Trophoblast cell (in vitro differentiated cells and primary cell): ENCODE measurements at regions not wholly inside any gene's neighbourhood (a gene's known extent, or its start where the extent isn't known, plus 50 kb on each side); places are given as distances from the start of the nearest gene placed in this dataset.
"Not testable (repeated sequence)": the region's sequence is repeated elsewhere in the genome, so short reads cannot be mapped to it uniquely, and the experiment has no call there.

Source experiments
- DNase-seq, 2 donors: peaks; one replicate each; pipeline ENCODE4 v3.0.0-alpha.2; 2016
- H2AFZ ChIP-seq: 2 replicates; pipeline ENCODE4 v1.6.1; 2013; ENCODE audit warnings: low read length, moderate library complexity, mild to moderate bottlenecking; ENCODE audit not compliant: insufficient read depth, poor library complexity
- H2AK5ac ChIP-seq: 2 replicates; pipeline ENCODE4 v1.6.1; 2013; ENCODE audit warnings: mild to moderate bottlenecking, low read length
- H2BK120ac ChIP-seq: 2 replicates; pipeline ENCODE4 v1.6.1; 2013; ENCODE audit warnings: low read length, mild to moderate bottlenecking, moderate library complexity; ENCODE audit not compliant: insufficient read depth, poor library complexity
- H2BK12ac ChIP-seq: 2 replicates; pipeline ENCODE4 v1.6.1; 2013; ENCODE audit warnings: mild to moderate bottlenecking, low read length, moderate library complexity
- H2BK5ac ChIP-seq: 2 replicates; pipeline ENCODE4 v1.6.1; 2013; ENCODE audit warnings: low read length, low read depth, moderate library complexity, mild to moderate bottlenecking; ENCODE audit not compliant: poor library complexity
- H3K14ac ChIP-seq: 2 replicates; pipeline ENCODE4 v1.6.1; 2013; ENCODE audit warnings: mild to moderate bottlenecking, low read length
- H3K18ac ChIP-seq: 2 replicates; pipeline ENCODE4 v1.6.1; 2013; ENCODE audit warnings: mild to moderate bottlenecking, low read length
- H3K23ac ChIP-seq: 2 replicates; pipeline ENCODE4 v1.6.1; 2013; ENCODE audit warnings: low read length
- H3K27ac ChIP-seq: 2 replicates; pipeline ENCODE4 v1.5.1; 2013; ENCODE audit warnings: low read depth, mild to moderate bottlenecking, inconsistent platforms, low read length, moderate library complexity
- H3K27me3 ChIP-seq: 2 replicates; pipeline ENCODE4 v1.6.1; 2013; ENCODE audit warnings: inconsistent platforms, mild to moderate bottlenecking, low read length, moderate library complexity; ENCODE audit not compliant: insufficient read depth
- H3K36me3 ChIP-seq, 2 experiments: 1 replicate in 1 of 2; 2 replicates in 1 of 2; pipeline ENCODE4 v1.6.1; 2013; ENCODE audit warnings: low read length in 2 of 2, mild to moderate bottlenecking in 2 of 2, moderate library complexity in 1 of 2; ENCODE audit not compliant: insufficient read depth in 2 of 2, control insufficient read depth in 1 of 2
- H3K4ac ChIP-seq: 2 replicates; pipeline ENCODE4 v1.6.1; 2013; ENCODE audit warnings: low read depth, mild to moderate bottlenecking, low read length, moderate library complexity
- H3K4me1 ChIP-seq, 2 experiments: 1 replicate in 1 of 2; 2 replicates in 1 of 2; pipeline ENCODE4 v1.6.1; 2013; ENCODE audit warnings: low read length in 2 of 2, mild to moderate bottlenecking in 2 of 2, moderate library complexity in 1 of 2; ENCODE audit not compliant: insufficient read depth in 2 of 2, control insufficient read depth in 1 of 2
- H3K4me2 ChIP-seq: 2 replicates; pipeline ENCODE4 v1.6.1; 2013; ENCODE audit warnings: inconsistent platforms, mild to moderate bottlenecking, low read length, moderate library complexity
- H3K4me3 ChIP-seq: 2 replicates; pipeline ENCODE4 v1.5.1; 2013; ENCODE audit warnings: mild to moderate bottlenecking, low read depth, low read length, inconsistent platforms
- H3K79me1 ChIP-seq: one replicate; pipeline ENCODE4 v1.6.1; 2013; ENCODE audit warnings: low read length
- H3K79me2 ChIP-seq: 2 replicates; pipeline ENCODE4 v1.6.1; 2013; ENCODE audit warnings: low read length, mild to moderate bottlenecking; ENCODE audit not compliant: control insufficient read depth, insufficient read depth, poor library complexity
- H3K9ac ChIP-seq: 2 replicates; pipeline ENCODE4 v1.6.1; 2013; ENCODE audit warnings: mild to moderate bottlenecking, low read length
- H3K9me3 ChIP-seq: 2 replicates; pipeline ENCODE4 v1.6.1; 2013; ENCODE audit warnings: low read depth, mild to moderate bottlenecking, control low read depth, inconsistent platforms, low read length; ENCODE audit not compliant: insufficient read depth
- H4K12ac ChIP-seq: 2 replicates; pipeline ENCODE4 v1.6.1; 2013; ENCODE audit warnings: low read depth, mild to moderate bottlenecking, low read length, moderate library complexity
- H4K8ac ChIP-seq: 2 replicates; pipeline ENCODE4 v1.6.1; 2013; ENCODE audit warnings: low read depth, mild to moderate bottlenecking, low read length, moderate library complexity
- H4K91ac ChIP-seq: one replicate; pipeline ENCODE4 v1.6.1; 2013; ENCODE audit warnings: low read depth, mild to moderate bottlenecking, low read length, moderate library complexity
- WGBS: extraction: QIAGEN DNeasy Blood & Tissue Kit; methylation state at CpG from one replicate; pipeline ENCODE4 v1.1.7; 2013; ENCODE audit warnings: missing lambda C conversion rate; ENCODE audit not compliant: insufficient read length, insufficient coverage; ENCODE audit errors: extremely low coverage; 5-methylcytosine and 5-hydroxymethylcytosine counted together

- no peak overlapping the region for H4K8ac ChIP-seq
- H2AFZ ChIP-seq, result no peak overlapping the region
These were observed 160.3 kb downstream of the CXXC4 start for GRCh38 chr4:104334410-104334809.

DNA sequence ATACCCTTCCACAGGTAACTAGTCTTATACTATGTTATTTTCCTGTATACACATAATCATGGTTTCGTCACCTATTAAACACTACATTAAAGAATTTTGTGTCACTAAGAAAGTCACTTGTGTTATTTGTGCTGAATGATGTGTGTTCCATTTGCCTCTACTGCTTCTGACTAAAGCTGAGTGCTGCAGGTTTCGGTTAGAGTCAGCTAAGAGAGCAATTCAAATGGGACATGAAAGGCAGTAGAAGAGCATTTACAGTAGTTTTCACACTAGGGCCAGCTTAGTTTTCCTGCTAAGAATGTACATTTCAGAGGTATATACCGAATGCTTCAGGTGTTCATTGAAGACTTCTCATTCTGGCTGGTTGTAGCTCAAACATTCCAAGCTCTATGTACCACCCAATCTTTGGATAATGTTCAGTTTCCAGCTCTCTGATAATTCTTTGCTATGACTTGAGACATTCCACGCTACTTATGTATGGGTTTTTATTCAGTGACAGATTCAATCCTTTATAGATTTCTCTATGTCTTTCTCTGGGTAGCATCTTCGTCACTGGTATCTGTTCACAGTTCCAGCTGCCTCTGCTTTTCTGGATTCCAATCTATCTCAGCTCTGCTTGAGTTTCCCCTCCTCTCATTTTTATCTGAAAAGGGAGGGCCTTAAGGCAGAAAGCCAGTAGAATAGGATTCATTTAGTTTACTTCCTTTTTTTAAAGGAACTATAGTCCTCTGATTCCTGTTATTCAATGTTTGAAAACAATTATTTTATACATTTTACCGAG, 164.4 kb downstream of the CXXC4 start:
- Histone ChIP-seq H3K4me3 (no peak overlapping the region), H3K79me1 (no peaks in the 10 kb centered on the region), H2AK5ac (no peak overlapping the region), H3K4ac (no peak overlapping the region), H3K27ac (no peak overlapping the region), H4K91ac (no peak overlapping the region), H2AFZ (no peak overlapping the region), H3K27me3 (no peaks in the 10 kb centered on the region), H3K4me1 (no peaks in the 10 kb centered on the region), H3K18ac (no peak overlapping the region), H2BK12ac (no peak overlapping the region), H2BK120ac (no peak overlapping the region), H3K4me2 (no peak overlapping the region), H3K9ac (no peak overlapping the region), H3K9me3 (no peaks in the 10 kb centered on the region), H3K36me3 (no peaks in the 10 kb centered on the region), H4K12ac (no peak overlapping the region), H4K8ac (no peak overlapping the region), H3K14ac (no peak overlapping the region), H2BK5ac (no peak overlapping the region), H3K79me2 (no peaks in the 10 kb centered on the region), H3K23ac (no peak overlapping the region)
- DNase-seq, result no peak
- no CpG with 5 or more reads among the region's 6 CpGs for WGBS

More at GRCh38 chr4:104334410-104334809, 160.3 kb downstream of the CXXC4 start:
- Histone ChIP-seq H3K9me3 (no peaks in the 10 kb centered on the region), H3K18ac (no peak overlapping the region), H3K14ac (no peak overlapping the region), H3K4me3 (no peak overlapping the region), H4K12ac (no peak overlapping the region), H2BK120ac (no peak overlapping the region), H2BK5ac (no peak overlapping the region), H3K27me3 (no peaks in the 10 kb centered on the region), H3K9ac (no peak overlapping the region), H3K4me1 (no peaks in the 10 kb centered on the region), H3K36me3 (no peaks in the 10 kb centered on the region), H3K27ac (no peak overlapping the region), H4K91ac (no peak overlapping the region), H2BK12ac (no peak overlapping the region), H3K79me1 (no peaks in the 10 kb centered on the region), H2AK5ac (no peak overlapping the region), H3K79me2 (no peaks in the 10 kb centered on the region), H3K4me2 (no peak overlapping the region), H3K23ac (no peak overlapping the region), H3K4ac (no peak overlapping the region)
- DNase-seq, result no peak

DNA sequence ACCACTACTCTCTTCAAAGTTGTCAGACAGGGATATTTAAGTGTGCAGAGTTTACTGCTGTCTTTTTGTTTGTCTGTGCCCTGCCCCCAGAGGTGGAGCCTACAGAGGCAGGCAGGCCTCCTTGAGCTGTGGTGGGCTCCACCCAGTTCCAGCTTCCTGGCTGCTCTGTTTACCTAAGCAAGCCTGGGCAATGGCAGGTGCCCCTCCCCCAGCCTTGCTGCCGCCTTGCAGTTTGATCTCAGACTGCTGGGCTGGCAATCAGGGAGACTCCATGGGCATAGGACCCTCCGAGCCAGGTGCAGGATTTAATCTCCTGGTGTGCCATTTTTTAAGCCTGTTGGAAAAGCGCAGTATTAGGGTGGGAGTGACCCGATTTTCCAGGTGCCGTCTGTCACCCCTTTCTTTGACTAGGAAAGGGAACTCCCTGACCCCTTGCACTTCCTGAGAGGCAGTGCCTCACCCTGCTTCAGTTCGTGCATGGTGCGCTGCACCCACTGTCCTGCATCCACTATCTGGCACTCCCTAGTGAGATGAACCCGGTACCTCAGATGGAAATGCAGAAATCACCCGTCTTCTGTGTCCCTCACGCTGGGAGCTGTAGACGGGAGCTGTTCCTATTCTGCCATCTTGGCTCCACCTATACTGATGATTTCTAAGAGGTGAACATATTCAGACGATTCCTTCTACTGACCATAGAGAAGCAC, 167.6 kb downstream of the CXXC4 start:
- H4K8ac ChIP-seq, H3K36me3 ChIP-seq, H3K27me3 ChIP-seq, H3K79me2 ChIP-seq, H2AK5ac ChIP-seq, H3K4me2 ChIP-seq, H3K4me3 ChIP-seq, H4K12ac ChIP-seq, H2BK12ac ChIP-seq, H3K4me1 ChIP-seq, H3K27ac ChIP-seq, H2BK5ac ChIP-seq, H3K14ac ChIP-seq, H4K91ac ChIP-seq, H3K23ac ChIP-seq, H2AFZ ChIP-seq, H3K18ac ChIP-seq, H3K9me3 ChIP-seq, H3K9ac ChIP-seq, DNase-seq, H3K4ac ChIP-seq, H3K79me1 ChIP-seq, H2BK120ac ChIP-seq: not testable (repeated sequence)
- no CpG with 5 or more reads among the region's 12 CpGs for WGBS

GRCh38 chr4:104302731-104303130, 192.0 kb downstream of the CXXC4 start:
- no peaks in the 10 kb centered on the region for H3K79me2 ChIP-seq
- no peak overlapping the region for H3K4me3 ChIP-seq
- no peak overlapping the region for H3K4ac ChIP-seq
- no CpG with 5 or more reads among the region's 1 CpG for WGBS
- H3K4me1 ChIP-seq, result no peaks in the 10 kb centered on the region
- H3K18ac ChIP-seq, result no peak overlapping the region
- no peaks in the 10 kb centered on the region for H3K27me3 ChIP-seq
- no peak overlapping the region for H4K91ac ChIP-seq
- no peak overlapping the region for H2BK12ac ChIP-seq
- no peak overlapping the region for H3K23ac ChIP-seq
- no peak overlapping the region for H4K12ac ChIP-seq
- no peak overlapping the region for H3K4me2 ChIP-seq
- H2BK120ac ChIP-seq, result no peak overlapping the region
- H3K27ac ChIP-seq, result no peak overlapping the region
- no peak overlapping the region for H3K14ac ChIP-seq
- H2AFZ ChIP-seq, result no peak overlapping the region
- no peaks in the 10 kb centered on the region for H3K9me3 ChIP-seq
- H2BK5ac ChIP-seq, result no peak overlapping the region
- DNase-seq, result no peak
- no peak overlapping the region for H3K9ac ChIP-seq
- H4K8ac ChIP-seq, result no peak overlapping the region
- H2AK5ac ChIP-seq, result no peak overlapping the region
- no peaks in the 10 kb centered on the region for H3K79me1 ChIP-seq
- no peaks in the 10 kb centered on the region for H3K36me3 ChIP-seq
